ENCODE measurements at regions not wholly inside any gene's neighbourhood (a gene's known extent, or its start where the extent isn't known, plus 50 kb on each side); places are given as distances from the start of the nearest gene placed in this dataset.

DNA sequence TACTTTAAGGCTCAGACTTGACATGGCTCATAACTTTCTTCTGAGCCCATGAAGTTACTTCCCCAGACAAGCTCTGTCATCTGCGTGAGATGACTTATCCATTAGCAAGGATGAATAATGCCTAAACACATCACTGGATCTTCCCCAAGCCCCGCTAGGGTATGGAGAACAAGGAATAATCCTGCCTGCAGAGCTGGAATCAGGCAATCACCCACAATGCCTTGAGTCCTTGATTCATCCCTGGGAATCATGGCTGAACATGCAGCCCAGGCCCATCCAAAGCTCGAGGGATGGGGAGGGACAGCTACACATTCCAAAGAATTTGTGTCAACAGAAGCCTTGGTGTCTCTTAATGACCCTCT lies 131.7 kb downstream of the PSMG1 start:
- peak; percentile 93 for DNase-seq
- Histone ChIP-seq H3K27me3 (no peaks in the 10 kb centered on the region), H3K4me3 (no peak overlapping the region), H3K36me3 (no peaks in the 10 kb centered on the region), H3K9me3 (no peaks in the 10 kb centered on the region)

DNA sequence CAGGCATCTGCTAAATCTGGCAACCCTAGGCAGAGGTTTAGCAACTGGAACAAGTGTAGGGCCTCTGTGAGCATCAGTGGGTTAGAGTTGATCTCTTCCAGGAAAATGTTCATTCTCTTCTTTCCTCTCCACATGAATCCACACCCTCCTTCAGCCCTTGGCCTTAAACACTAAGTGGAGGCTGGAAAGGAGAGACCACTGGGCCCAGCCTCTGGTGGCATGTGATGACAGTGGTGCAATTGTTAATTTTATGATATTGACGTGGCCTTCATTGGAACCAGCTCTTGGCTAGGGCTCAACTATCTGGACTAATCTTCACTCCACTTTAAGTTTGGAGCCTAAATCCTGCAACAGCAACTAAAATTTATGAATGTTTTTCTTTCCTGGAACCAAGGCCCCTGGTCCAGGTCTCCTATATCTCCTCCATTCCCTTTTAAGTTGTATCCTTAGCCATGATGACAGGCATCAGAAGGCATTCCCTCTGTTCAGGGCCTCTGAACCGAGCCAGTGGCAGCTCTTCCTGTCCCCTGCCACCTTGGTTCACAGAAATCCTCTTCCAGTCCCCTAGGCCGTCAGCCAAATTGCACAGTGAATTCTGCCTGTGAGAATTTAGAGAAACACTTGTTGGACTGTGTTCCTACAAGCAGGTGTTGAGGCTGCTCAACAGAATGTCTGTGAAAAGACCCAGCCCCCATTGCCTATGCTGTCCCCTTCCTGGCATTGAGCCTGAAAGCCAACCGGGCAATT lies 132.2 kb downstream of the PSMG1 start:
- no peaks in the 10 kb centered on the region for H3K27me3 ChIP-seq
- no peaks in the 10 kb centered on the region for H3K36me3 ChIP-seq
- H3K9me3 ChIP-seq, result no peaks in the 10 kb centered on the region
- H3K4me3 ChIP-seq, result no peak overlapping the region
- DNase-seq, result peak; percentile 77

GRCh38 chr21:39048574-39048973 lies 134.7 kb downstream of the PSMG1 start:
- DNase-seq, result peak; percentile 79

DNA sequence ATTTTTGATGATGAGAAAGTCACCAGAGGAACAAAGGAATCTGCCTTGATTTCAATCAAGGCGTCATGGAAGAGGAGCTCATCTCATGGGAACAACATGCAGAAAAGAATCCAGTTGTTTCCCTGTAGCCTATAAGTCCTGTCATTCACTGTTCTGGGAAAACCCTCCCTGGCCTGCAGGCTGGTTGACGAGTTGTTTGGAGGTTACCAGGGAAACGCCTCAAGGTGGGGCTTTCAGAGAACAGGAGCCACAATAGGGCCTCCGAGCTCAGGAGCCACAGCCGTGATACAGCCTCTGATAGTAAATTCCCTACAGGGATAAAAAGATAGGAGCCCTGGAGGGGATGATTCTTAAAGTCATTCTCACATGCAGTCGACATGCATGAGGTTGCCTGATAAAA lies 135.2 kb downstream of the PSMG1 start:
- H3K36me3 ChIP-seq, result no peaks in the 10 kb centered on the region
- no peaks in the 10 kb centered on the region for H3K9me3 ChIP-seq
- no peak overlapping the region for H3K4me3 ChIP-seq
- H3K27me3 ChIP-seq, result no peaks in the 10 kb centered on the region
- peak; percentile 40 for DNase-seq

More at GRCh38 chr21:39048574-39048973, 134.7 kb downstream of the PSMG1 start:
- Histone ChIP-seq H3K4me3 (no peak overlapping the region), H3K9me3 (no peaks in the 10 kb centered on the region), H3K36me3 (no peaks in the 10 kb centered on the region), H3K27me3 (no peaks in the 10 kb centered on the region)

GRCh38 chr21:39047046-39047445 lies 136.2 kb downstream of the PSMG1 start:
- Histone ChIP-seq H3K27me3 (no peaks in the 10 kb centered on the region), H3K9me3 (no peaks in the 10 kb centered on the region), H3K36me3 (no peaks in the 10 kb centered on the region), H3K4me3 (no peak overlapping the region)
- no peak for DNase-seq

- no peaks in the 10 kb centered on the region for H3K36me3 ChIP-seq
- DNase-seq, result no peak
- no peaks in the 10 kb centered on the region for H3K27me3 ChIP-seq
- no peak overlapping the region for H3K4me3 ChIP-seq
- no peaks in the 10 kb centered on the region for H3K9me3 ChIP-seq
These were observed 136.9 kb downstream of the PSMG1 start for GRCh38 chr21:39046236-39046916.

- 0 out of 2 replicates have a peak, but pooled peaks cover 2% of the 10 kb centered on the region for H3K9me3 ChIP-seq
- no peaks in the 10 kb centered on the region for H3K27me3 ChIP-seq
- H3K36me3 ChIP-seq, result no peaks in the 10 kb centered on the region
- DNase-seq, result no peak
- H3K4me3 ChIP-seq, result no peak overlapping the region
These were observed 141.4 kb downstream of the PSMG1 start for GRCh38 chr21:39041816-39042215.

DNA sequence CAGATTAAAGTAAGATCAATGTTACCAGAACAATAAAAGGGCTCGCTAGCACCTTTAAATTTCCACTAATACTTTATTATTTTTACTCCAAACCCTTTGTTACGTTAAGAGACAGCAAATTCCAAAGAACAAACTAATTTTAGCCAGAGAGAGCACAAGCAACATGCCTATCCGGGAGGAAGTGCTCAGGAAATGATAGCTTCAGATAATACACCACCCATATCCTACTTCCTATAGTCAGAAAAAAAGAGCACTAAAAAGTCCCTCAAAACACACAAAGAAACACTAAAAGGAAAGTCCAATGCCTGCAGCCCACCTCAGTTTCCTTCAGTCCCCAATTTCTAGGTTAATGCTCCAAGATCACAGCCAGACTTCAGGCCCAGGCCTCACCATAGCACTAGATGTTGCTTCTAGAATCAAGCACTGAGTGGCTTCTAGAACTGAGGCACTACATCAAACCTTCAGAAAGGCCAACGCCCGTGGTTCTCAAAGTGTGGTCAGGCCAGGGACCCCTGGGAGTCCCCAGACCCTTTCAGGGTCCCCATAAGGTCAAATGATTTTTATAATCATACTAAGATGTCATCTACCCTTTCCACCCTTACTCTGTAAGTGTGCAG lies 142.6 kb downstream of the PSMG1 start:
- Histone ChIP-seq H3K4me3 (no peak overlapping the region), H3K27me3 (no peaks in the 10 kb centered on the region), H3K36me3 (no peaks in the 10 kb centered on the region), H3K9me3 (0 out of 2 replicates have a peak, but pooled peaks cover 2% of the 10 kb centered on the region)
- no peak for DNase-seq

- no peak for DNase-seq
- Histone ChIP-seq H3K4me3 (no peak overlapping the region), H3K9me3 (0 out of 2 replicates have a peak, but pooled peaks cover 2% of the 10 kb centered on the region), H3K27me3 (no peaks in the 10 kb centered on the region), H3K36me3 (no peaks in the 10 kb centered on the region)
These were observed 145.3 kb downstream of the PSMG1 start for GRCh38 chr21:39037807-39038405.

- 0 out of 2 replicates have a peak, but pooled peaks cover 2% of the 10 kb centered on the region for H3K9me3 ChIP-seq
- no peak for DNase-seq
- no peak overlapping the region for H3K4me3 ChIP-seq
- no peaks in the 10 kb centered on the region for H3K27me3 ChIP-seq
- H3K36me3 ChIP-seq, result no peaks in the 10 kb centered on the region
These were observed 146.7 kb downstream of the PSMG1 start for GRCh38 chr21:39036581-39036980.

DNA sequence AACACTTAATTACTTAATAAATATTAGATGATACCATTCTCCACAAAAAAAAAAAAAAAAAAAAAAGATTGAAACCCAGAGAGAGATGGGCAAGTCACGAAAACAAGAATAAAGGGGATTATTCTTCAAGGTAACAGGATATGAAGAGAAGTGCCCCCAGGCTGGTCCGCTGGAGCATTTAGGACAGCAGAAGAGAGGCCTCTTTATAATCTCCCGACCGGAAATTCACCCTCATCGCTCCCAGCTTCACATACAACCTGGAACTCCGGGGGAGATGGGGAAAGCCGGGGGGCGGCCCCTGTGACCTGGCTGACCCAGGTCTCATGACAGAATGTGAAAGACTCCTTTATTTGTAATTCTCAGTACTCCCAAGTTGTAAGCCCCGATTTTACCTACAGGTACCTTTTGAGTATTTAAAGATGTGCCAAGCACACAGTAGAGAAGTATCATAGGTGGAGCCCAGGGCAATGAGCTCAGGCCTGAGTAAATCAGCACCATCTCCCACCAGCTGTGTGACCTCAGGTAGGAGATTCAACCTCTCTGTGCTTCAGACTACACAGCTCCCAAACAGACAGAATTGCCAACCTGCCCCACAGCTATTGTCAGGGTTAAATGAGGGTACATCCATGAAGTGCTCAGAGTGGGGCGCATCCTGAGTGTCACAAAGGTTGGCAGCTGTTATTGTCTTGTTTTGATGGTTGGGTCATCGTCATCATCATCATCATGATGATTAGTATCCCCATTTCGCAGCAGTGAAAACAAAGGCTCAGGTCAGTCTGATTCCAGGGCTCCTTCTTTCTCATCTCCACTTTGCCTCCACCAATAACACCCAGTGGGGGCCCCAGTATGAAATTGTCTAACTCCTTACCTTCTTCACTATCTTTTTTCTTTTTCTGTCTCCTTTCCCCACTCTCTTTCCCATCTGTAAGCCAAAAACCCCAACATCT lies 148.4 kb downstream of the PSMG1 start:
- Histone ChIP-seq H3K27me3 (no peaks in the 10 kb centered on the region), H3K9me3 (no peaks in the 10 kb centered on the region), H3K36me3 (no peaks in the 10 kb centered on the region), H3K4me3 (no peak overlapping the region)
- no peak for DNase-seq

DNA sequence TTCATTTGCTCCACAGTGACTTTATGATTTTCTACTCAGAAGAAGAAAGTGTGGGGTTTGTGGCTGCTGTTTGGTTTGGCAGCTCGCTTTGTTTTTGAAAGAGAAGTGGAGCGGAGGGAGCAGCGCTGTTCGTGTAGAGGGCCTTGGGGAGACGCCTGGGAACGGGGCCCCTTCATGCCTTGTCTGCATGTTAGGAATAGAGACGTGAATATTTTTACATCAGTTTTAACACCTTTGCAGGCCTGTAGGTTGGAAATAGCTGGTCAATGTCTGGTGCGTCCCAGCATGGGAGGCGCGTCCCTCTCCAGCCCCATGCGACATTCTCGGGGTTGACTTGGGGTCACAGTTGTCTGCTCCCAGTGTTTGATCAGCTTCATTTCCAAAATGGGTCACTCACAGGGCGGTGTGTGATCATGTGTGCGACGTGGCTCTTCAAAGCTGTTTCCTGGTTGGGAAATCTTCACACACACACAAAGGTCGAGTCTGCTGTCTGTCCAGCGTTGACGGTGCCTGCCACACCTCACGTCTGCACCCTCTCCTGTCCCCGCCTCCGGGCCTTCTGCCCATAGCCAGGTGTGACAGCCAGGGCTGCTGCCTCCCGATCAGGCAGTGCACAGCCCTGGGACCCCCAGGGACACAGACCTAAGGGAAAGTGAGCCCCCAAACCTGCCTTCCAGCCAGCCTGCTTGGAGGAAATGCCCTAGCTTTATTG lies 149.2 kb downstream of the PSMG1 start:
- no peak for DNase-seq
- Histone ChIP-seq H3K27me3 (no peaks in the 10 kb centered on the region), H3K36me3 (no peaks in the 10 kb centered on the region), H3K9me3 (no peaks in the 10 kb centered on the region), H3K4me3 (no peak overlapping the region)

DNA sequence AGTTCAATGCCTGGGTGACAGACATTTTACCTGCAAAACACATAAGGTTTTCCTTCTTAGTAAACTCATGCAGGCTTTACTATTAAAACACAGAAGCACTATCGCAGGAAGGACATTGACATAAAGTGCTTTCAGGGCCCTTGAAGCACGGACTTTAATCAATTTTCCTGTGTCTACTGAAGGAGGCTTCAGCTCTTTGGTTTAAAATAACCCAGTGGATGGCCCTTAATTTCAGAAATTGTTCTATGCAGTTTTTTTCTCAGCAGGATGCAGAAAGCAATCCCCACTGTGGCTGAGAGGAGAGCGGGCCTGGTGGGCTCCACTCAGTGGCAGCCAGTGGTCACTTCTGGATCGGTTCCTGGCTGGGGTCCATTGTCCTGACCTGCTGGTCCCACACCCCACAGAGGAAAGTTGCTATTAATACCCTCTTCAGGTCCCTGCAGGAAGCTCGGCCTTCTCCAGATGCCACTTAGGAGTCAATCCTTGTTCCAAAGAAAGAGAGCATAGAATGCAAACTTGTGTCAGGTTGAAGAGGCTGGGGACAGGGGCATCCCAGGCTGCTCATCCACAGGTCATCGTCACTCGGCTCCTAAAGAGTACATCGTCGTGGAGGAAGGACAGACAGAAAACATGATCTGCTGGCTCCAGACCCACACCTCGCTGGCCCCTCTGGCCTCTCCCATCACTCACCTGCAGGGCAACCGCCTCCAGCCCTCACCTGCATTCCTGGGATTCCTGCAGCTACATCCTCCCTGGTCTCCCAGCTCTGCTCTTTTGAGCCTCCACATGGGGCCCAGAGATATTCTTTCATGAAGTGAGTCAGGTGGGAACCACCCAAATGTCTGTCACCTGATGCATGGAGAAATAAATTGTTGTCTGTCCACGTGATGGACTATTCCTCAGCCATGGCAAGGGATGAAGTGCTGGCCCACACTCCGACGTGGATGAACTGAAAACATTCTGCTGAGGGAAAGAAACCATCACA lies 153.1 kb downstream of the PSMG1 start:
- no peak for DNase-seq
- Histone ChIP-seq H3K36me3 (no peaks in the 10 kb centered on the region), H3K27me3 (no peaks in the 10 kb centered on the region), H3K4me3 (no peak overlapping the region), H3K9me3 (peaks cover 11% of the 10 kb centered on the region)

GRCh38 chr21:39029086-39029755 lies 154.0 kb downstream of the PSMG1 start:
- Histone ChIP-seq H3K36me3 (no peaks in the 10 kb centered on the region), H3K4me3 (no peak overlapping the region), H3K9me3 (peaks cover 12% of the 10 kb centered on the region), H3K27me3 (no peaks in the 10 kb centered on the region)
- DNase-seq, result no peak
